K562 (cell line): ENCODE measurements at regions not wholly inside any gene's neighbourhood (a gene's known extent, or its start where the extent isn't known, plus 50 kb on each side); places are given as distances from the start of the nearest gene placed in this dataset.

Experiments used
- ATAC-seq: fragments of 200-7000 bp; cut with Tn5 transposase; 3 replicates; pipeline ENCODE4 v1.9.1; 2020; ENCODE audit warnings: moderate library complexity
- BruUV-seq: library from RNA; stranded (reverse); fragments of 400-500 nt; replicated peaks from 2 replicates; lab custom pipeline; 2021; lab: Mats Ljungman, UMichigan
- CTCF ChIA-PET: fragments of 300-600 bp; formaldehyde crosslinking; extraction: SDS; loops from one replicate; lab custom pipeline; 2021; ENCODE audit warnings: low intra/inter-chr PET ratio; lab: Yijun Ruan, JAX
- POLR2A ChIA-PET: fragments of 300-600, 350-650 bp; sonication (Branson Sonifier 250); formaldehyde crosslinking; extraction: SDS; loops from one replicate; lab custom pipeline; 2021; ENCODE audit warnings: antibody characterized with exemption, inconsistent platforms; lab: Yijun Ruan, JAX
- DNase-seq, 4 experiments: peaks; one replicate each; pipeline versions ENCODE4 v3.0.0 to v3.0.0-alpha.2; 2011 to 2018; ENCODE audit warnings: low spot score in 3 of 4, mixed read lengths in 3 of 4; ENCODE audit errors: extremely low read depth in 1 of 4
- FAIRE-seq: peaks from 2 replicates; lab custom pipeline; 2011; peaks lifted over from hg19 to GRCh38; lab: Jason Lieb, UNC
- H2AFZ ChIP-seq: 2 replicates; pipeline ENCODE4 v1.6.0; 2011; ENCODE audit warnings: low read depth, low read length, control low read depth, inconsistent platforms
- H3K27ac ChIP-seq: fragments of 200-600 bp; 3 replicates; pipeline ENCODE4 v1.8.0; 2011; ENCODE audit warnings: low read depth, mild to moderate bottlenecking, control low read depth, inconsistent platforms, low read length, moderate library complexity, mixed read lengths; ENCODE audit errors: extremely low read depth
- H3K27me3 ChIP-seq, 2 experiments: fragments of 300-600 bp in 1 of 2; 2 replicates in 1 of 2; 3 replicates in 1 of 2; pipeline versions ENCODE4 v1.6.0 to v1.8.0; 2011; ENCODE audit warnings: inconsistent platforms in 2 of 2, low read length in 2 of 2, mild to moderate bottlenecking in 1 of 2, mixed read lengths in 1 of 2, moderate library complexity in 1 of 2; ENCODE audit not compliant: control insufficient read depth in 2 of 2, insufficient read depth in 2 of 2
- H3K36me3 ChIP-seq: fragments of 300-600 bp; 3 replicates; pipeline ENCODE4 v1.8.0; 2011; ENCODE audit warnings: mild to moderate bottlenecking, low read length, inconsistent platforms; ENCODE audit not compliant: control insufficient read depth, insufficient read depth
- H3K4me1 ChIP-seq, 2 experiments: fragments of 200-600 bp in 1 of 2; replicated peaks in 1 of 2; 2 replicates in 1 of 2; 3 replicates in 1 of 2; pipeline versions ENCODE4 v1.5.1 to v1.8.0; 2011; ENCODE audit warnings: inconsistent platforms in 2 of 2, low read length in 2 of 2, mild to moderate bottlenecking in 1 of 2, mixed read lengths in 1 of 2, moderate library complexity in 1 of 2; ENCODE audit not compliant: control insufficient read depth in 2 of 2, insufficient read depth in 2 of 2
- H3K4me2 ChIP-seq: 2 replicates; pipeline ENCODE4 v1.6.1; 2011; ENCODE audit warnings: low read length, control low read depth, inconsistent platforms, mixed read lengths; ENCODE audit not compliant: insufficient read depth
- H3K4me3 ChIP-seq: fragments of 200-600 bp; sonication (generic), shearing (Covaris generic); 2 replicates; pipeline ENCODE4 v1.5.1; 2016; ENCODE audit warnings: control low read depth, inconsistent platforms
- H3K79me2 ChIP-seq: fragments of 200-600 bp; 3 replicates; pipeline ENCODE4 v1.8.0; 2011; ENCODE audit warnings: low read length, inconsistent platforms; ENCODE audit not compliant: control insufficient read depth, insufficient read depth
- H3K9ac ChIP-seq, 2 experiments: 2 replicates each; pipeline versions ENCODE4 v1.6.0 to v1.6.1; 2011; ENCODE audit warnings: low read depth in 2 of 2, low read length in 2 of 2, control low read depth in 1 of 2, inconsistent platforms in 1 of 2, mild to moderate bottlenecking in 1 of 2, mixed read lengths in 1 of 2; ENCODE audit not compliant: insufficient read depth in 1 of 2
- H3K9me1 ChIP-seq: one replicate; pipeline ENCODE4 v1.6.0; 2011; ENCODE audit warnings: inconsistent platforms, mild to moderate bottlenecking, low read length, moderate library complexity; ENCODE audit not compliant: control insufficient read depth, insufficient read depth
- H3K9me3 ChIP-seq: replicated peaks from 2 replicates; pipeline ENCODE4 v1.5.1; 2011; ENCODE audit warnings: low read depth, low read length, inconsistent platforms; ENCODE audit not compliant: control insufficient read depth, insufficient read depth
- H4K20me1 ChIP-seq: replicated peaks from 2 replicates; pipeline ENCODE4 v1.6.1; 2011; ENCODE audit warnings: low read length, inconsistent platforms, mixed read lengths; ENCODE audit not compliant: control insufficient read depth, insufficient read depth
- ADNP ChIP-seq: fragments of 200-800 bp; sonication (Bioruptor generic); IDR thresholded peaks from 2 replicates; pipeline ENCODE4 v1.6.1; 2016; ENCODE audit warnings: missing genetic modification characterization, missing compliant biosample characterization
- ARID3B ChIP-seq: fragments of 250-450 bp; sonication (Bioruptor Pico); IDR thresholded peaks from 2 replicates; pipeline ENCODE4 v1.4.0; 2020; ENCODE audit warnings: borderline replicate concordance
- ATF6 ChIP-seq: sonication (generic); formaldehyde crosslinking; IDR thresholded peaks from 2 replicates; pipeline ENCODE4 v1.4.0; 2020; ENCODE audit warnings: mild to moderate bottlenecking, missing genetic modification reagents
- CREM ChIP-seq: IDR thresholded peaks from 2 replicates; pipeline ENCODE4 v1.6.1; 2014; ENCODE audit warnings: antibody characterized with exemption, low read depth
- CTCFL ChIP-seq: IDR thresholded peaks from 2 replicates; pipeline ENCODE4 v1.6.1; 2011; ENCODE audit warnings: borderline replicate concordance, low read depth, mild to moderate bottlenecking, moderate library complexity, low read length; ENCODE audit not compliant: insufficient read depth, poor library complexity, severe bottlenecking
- HOMEZ ChIP-seq: fragments of 250-450 bp; sonication (Bioruptor Pico); IDR thresholded peaks from 2 replicates; pipeline ENCODE4 v1.4.0; 2020; ENCODE audit warnings: mild to moderate bottlenecking, moderate library complexity
- NCOA4 ChIP-seq: fragments of 450-650 bp; IDR thresholded peaks from 2 replicates; pipeline ENCODE4 v1.6.1; 2018; ENCODE audit warnings: mild to moderate bottlenecking; ENCODE audit not compliant: partially characterized antibody
- PURB ChIP-seq: sonication (generic); formaldehyde crosslinking; IDR thresholded peaks from 2 replicates; pipeline ENCODE4 v1.9.0; 2021; ENCODE audit warnings: low read depth, mild to moderate bottlenecking, missing genetic modification reagents
- SRF ChIP-seq, 2 experiments: fragments of 250-450, 450-650 bp in 1 of 2; sonication (Bioruptor Pico) in 1 of 2; sonication (generic) in 1 of 2; formaldehyde crosslinking; IDR thresholded peaks; 2 replicates each; pipeline versions ENCODE4 v1.5.0 to v1.5.1; 2020 to 2022; ENCODE audit warnings: mild to moderate bottlenecking in 1 of 2, missing genetic modification reagents in 1 of 2
- TARDBP ChIP-seq: fragments of 450-650 bp; IDR thresholded peaks from 2 replicates; pipeline ENCODE4 v1.6.1; 2016
- TBP ChIP-seq: optimal IDR thresholded peaks from 2 replicates; pipeline ENCODE3; 2011; ENCODE audit warnings: low read depth, low read length, improper control_type of control experiment
- ZNF57 ChIP-seq: fragments of 450-650 bp; formaldehyde crosslinking; IDR thresholded peaks from 2 replicates; pipeline ENCODE4 v1.4.0; 2020; ENCODE audit warnings: mild to moderate bottlenecking, moderate library complexity
- WGBS: fragments of 100-300 bp; shearing (Covaris generic); methylation state at CpG from one replicate; pipeline ENCODE4 v1.1.6; 2016; ENCODE audit warnings: low coverage, mixed read lengths; ENCODE audit not compliant: insufficient coverage; ENCODE audit errors: missing lambda C conversion rate; 5-methylcytosine and 5-hydroxymethylcytosine counted together
- in situ Hi-C: fragments of 300-500 bp; cut with MboI; formaldehyde crosslinking; loops from 4 replicates; pipeline ENCODE4 v1.15.0; 2018; ENCODE audit warnings: inconsistent platforms, mixed read lengths
- intact Hi-C: fragments of 100-400 bp; cut with micrococcal nuclease; formaldehyde crosslinking; loops from 2 replicates; pipeline ENCODE4 v1.14.2; 2022

GRCh38 chr13:109509154-109509900, 277.1 kb downstream of the IRS2 start (continued):
- TF ChIP-seq ZNF57 (CRISPR knock-in tag) = no peak
- TF ChIP-seq, all 486 proteins: peak for 0

GRCh38 chr13:109500146-109500773, 286.1 kb downstream of the IRS2 start:
- no peaks in the 10 kb centered on the region for H3K4me1 ChIP-seq
- H3K27ac ChIP-seq = no peak overlapping the region
- DNase-seq (peak in 1 of 4 experiments; percentile 1), FAIRE-seq (no peak), ATAC-seq (no peak)
- no peak overlapping the region for H3K4me2 ChIP-seq
- no peaks in the 10 kb centered on the region for H3K27me3 ChIP-seq
- H4K20me1 ChIP-seq = no peaks in the 10 kb centered on the region
- POLR2A ChIA-PET = no interaction called here
- H3K4me3 ChIP-seq = no peak overlapping the region
- no peak overlapping the region for H2AFZ ChIP-seq
- intact Hi-C loops = no loop called here
- no peaks in the 10 kb centered on the region for H3K9me3 ChIP-seq
- no peaks in the 10 kb centered on the region for H3K9me1 ChIP-seq
- CTCF ChIA-PET = no interaction called here
- WGBS = 0% methylated on average over 5 of the region's 6 CpGs
- in situ Hi-C loops = no loop called here
- BruUV-seq = no TSS peak
- H3K36me3 ChIP-seq = no peaks in the 10 kb centered on the region
- no peak overlapping the region for H3K9ac ChIP-seq
- no peaks in the 10 kb centered on the region for H3K79me2 ChIP-seq
- TF ChIP-seq NCOA4 = no peak
- TF ChIP-seq CTCFL = no peak
- no peak for TF ChIP-seq TBP
- TF ChIP-seq ATF6 (CRISPR knock-in tag) = no peak
- TF ChIP-seq CREM = no peak
- no peak for TF ChIP-seq ARID3B (CRISPR knock-in tag)
- no peak for TF ChIP-seq SRF (CRISPR knock-in tag; IDR thresholded peaks at IDR 0.05)
- TF ChIP-seq PURB (CRISPR knock-in tag) = no peak
- no peak for TF ChIP-seq TARDBP
- TF ChIP-seq ADNP = no peak
- no peak for TF ChIP-seq HOMEZ
